ENCODE measurements at regions not wholly inside any gene's neighbourhood (a gene's known extent, or its start where the extent isn't known, plus 50 kb on each side); places are given as distances from the start of the nearest gene placed in this dataset.

DNA sequence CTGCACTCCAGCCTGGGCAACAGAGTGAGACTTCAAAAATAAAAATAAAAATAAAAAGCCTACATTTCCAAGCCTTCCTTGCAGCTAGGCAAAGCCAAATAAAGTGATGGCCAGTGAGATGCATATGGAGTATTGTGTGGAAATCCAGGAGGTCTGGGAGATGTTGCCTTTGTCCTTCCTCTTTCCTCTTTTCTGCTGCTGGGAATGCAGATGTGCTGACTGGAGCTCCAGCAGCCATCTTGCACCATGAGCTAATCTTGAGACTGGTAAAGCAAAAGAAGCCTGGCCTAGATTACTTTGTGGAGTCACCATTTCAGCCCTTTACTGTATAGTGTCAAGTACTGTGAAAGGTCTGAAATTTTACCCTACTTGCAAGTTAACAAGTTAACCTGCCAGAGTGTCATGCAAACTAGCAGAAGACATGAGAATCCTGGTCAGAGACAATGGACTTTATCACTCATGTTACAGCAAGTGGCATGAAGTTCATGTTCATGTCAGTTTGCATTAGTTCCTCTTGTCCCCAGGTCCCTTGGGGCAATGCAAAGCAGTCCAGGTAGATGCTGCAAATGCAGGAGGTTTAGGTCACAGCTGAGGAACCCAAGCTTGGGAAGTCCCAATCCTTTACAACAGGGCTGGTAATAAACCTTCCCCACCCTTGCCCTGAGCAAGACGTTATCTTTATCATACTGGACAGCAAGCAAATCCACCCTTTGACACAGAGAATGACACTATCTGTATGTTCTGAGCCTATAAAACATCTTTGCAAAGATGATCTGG, 103.1 kb downstream of the TLE3 start:
- TF ChIP-seq, protein P1, sequence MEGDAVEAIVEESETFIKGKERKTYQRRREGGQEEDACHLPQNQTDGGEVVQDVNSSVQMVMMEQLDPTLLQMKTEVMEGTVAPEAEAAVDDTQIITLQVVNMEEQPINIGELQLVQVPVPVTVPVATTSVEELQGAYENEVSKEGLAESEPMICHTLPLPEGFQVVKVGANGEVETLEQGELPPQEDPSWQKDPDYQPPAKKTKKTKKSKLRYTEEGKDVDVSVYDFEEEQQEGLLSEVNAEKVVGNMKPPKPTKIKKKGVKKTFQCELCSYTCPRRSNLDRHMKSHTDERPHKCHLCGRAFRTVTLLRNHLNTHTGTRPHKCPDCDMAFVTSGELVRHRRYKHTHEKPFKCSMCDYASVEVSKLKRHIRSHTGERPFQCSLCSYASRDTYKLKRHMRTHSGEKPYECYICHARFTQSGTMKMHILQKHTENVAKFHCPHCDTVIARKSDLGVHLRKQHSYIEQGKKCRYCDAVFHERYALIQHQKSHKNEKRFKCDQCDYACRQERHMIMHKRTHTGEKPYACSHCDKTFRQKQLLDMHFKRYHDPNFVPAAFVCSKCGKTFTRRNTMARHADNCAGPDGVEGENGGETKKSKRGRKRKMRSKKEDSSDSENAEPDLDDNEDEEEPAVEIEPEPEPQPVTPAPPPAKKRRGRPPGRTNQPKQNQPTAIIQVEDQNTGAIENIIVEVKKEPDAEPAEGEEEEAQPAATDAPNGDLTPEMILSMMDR (IDR thresholded peaks at IDR 0.05; ENCODE audit: low read length), result no peak
- no peak for TF ChIP-seq EZH2 (IDR thresholded peaks at IDR 0.05; ENCODE audit: borderline replicate concordance, low read length)
